HepG2 (cell line): ENCODE measurements at regions not wholly inside any gene's neighbourhood (a gene's known extent, or its start where the extent isn't known, plus 50 kb on each side); places are given as distances from the start of the nearest gene placed in this dataset.

Experiments
- FOSL1 ChIP-seq: sonication (generic); formaldehyde crosslinking; IDR thresholded peaks from 2 replicates; pipeline ENCODE4 v1.9.0; 2021; ENCODE audit warnings: missing genetic modification reagents, borderline replicate concordance
- KAT2B ChIP-seq: fragments of 150-350 bp; IDR thresholded peaks from 2 replicates; pipeline ENCODE4 v1.6.1; 2014; ENCODE audit warnings: low read depth, low read length, borderline replicate concordance
- NR2C2 ChIP-seq: sonication (generic); formaldehyde crosslinking; IDR thresholded peaks from 2 replicates; pipeline ENCODE4 v1.4.0; 2020; ENCODE audit warnings: missing genetic modification reagents, mild to moderate bottlenecking, moderate library complexity, borderline replicate concordance

- TF ChIP-seq FOSL1 (CRISPR knock-in tag) = no peak
- TF ChIP-seq NR2C2 (CRISPR knock-in tag) = no peak
- no peak for TF ChIP-seq KAT2B
Observed at GRCh38 chr2:53476834-53477233, 290.8 kb upstream of the CHAC2 start.
